CMK (cell line): ENCODE measurements at regions not wholly inside any gene's neighbourhood (a gene's known extent, or its start where the extent isn't known, plus 50 kb on each side); places are given as distances from the start of the nearest gene placed in this dataset.

ENCODE experiments used
- DNase-seq: peaks from one replicate; pipeline ENCODE4 v3.0.0-alpha.2; 2010; ENCODE audit warnings: low read depth

DNA sequence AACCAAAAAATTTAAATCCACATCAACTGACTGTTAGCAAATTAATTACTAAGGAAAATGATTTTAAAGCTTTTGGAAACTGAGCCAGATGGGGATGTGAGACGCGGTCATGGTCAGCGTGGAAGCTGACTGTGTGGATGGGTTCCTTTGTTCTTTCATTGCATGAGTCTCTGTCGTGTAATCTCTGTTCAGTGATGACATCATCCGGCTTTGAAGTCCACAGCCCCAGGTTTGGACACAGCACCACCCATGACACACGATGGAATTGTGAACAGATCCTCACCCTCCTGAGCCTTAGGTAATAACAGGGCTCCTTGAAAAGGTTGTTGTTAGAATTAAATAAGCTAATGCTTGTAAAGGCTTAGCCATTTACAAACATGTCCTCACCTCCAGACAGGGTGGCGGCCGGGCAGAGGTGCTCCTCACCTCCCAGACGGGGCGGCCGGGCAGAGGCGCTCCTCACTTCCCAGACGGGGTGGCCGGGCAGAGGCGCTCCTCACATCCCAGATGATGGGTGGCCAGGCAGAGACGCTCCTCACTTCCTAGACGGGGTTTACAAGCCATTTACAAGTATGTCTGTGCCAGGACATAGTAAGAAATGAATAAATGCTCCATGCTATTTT lies 677.3 kb downstream of the TBC1D22A start:
- DNase-seq: no peak

DNA sequence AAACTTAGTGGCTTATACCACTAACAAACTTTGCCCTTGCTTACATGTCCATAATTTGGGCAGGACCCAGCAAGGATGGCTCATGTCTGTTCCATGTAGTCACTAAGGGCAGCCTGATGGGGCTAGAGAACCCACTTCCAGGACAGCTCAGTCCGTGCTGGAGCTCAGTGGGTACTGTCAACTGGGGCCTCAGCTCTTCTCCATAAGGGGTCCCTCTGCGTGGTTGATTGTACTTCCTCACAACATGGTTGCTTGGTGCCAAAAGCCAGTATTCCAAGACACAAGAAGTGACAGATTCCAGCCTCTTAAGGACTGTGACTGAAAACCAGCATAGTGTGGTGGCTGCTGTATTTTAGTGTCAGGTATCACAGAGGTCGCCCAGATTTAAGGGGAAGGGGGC lies 675.2 kb downstream of the TBC1D22A start:
- DNase-seq: no peak

GRCh38 chr22:47437110-47437509 lies 674.7 kb downstream of the TBC1D22A start:
- no peak for DNase-seq

DNA sequence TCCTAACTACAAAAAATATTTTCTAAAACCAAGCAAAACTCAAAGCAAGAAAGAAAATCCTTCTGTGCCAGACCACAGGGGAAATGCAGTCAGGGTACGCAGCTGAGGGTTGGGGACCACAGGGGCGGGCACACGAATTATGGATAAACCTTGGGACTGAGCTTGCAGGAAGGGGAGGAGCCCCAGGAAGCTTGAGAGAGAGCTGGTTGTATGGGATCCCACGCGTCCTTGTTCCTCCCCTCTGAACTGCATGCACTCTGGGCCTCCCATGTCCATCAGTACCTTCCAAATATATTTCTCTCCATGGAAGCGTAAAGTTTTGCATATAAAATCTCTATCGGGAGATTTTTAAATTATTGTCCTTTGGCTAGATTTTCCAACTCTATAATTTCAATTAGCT lies 673.4 kb downstream of the TBC1D22A start:
- no peak for DNase-seq

GRCh38 chr22:47435204-47435487 lies 672.7 kb downstream of the TBC1D22A start:
- no peak for DNase-seq

DNA sequence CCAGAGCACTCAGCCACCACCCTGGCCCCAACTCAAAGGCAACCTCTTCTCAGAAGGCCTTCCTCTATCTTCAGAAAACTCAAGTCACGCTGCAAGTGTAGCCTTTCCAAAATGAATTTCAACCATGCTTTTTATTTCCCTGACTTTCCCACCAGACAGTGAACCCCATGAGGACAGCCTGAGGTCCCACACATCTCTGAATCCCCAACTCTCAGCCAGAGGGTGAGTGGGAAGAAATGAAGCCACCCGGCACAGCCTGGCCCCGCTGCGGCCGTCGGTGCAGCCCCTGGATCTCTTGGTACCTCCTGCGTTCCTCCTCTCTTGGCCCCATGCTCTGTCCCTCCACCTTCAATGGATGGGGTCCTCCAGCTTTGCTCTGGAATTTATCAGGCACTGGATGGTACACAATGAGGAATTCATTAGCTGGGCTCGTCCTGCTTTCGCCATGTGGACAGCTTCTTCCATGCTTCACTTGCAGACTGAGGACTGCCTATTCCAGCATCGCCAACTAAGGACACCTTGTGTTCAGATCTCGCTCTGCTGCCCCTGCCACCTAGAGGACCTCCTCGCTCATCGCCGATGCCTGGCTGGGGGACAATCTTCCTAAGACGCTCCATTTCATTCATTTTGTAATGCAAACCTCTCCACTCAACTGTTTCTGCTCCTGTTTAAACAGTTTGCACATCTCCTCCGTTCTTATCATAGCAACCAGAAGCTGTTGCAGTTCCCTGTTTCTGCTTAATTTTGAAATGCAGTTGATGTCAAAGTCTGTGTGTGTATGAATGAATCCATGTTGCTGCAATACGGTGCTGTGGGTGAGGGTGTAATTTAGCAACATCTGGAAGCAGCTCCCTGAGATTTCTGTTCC lies 672.1 kb downstream of the TBC1D22A start:
- no peak for DNase-seq

- no peak for DNase-seq
These were observed 671.2 kb downstream of the TBC1D22A start for GRCh38 chr22:47433627-47434026.

GRCh38 chr22:47432683-47433082 lies 670.2 kb downstream of the TBC1D22A start:
- no peak for DNase-seq

GRCh38 chr22:47423861-47424820 lies 661.7 kb downstream of the TBC1D22A start:
- DNase-seq: no peak

- DNase-seq: no peak
These were observed 660.8 kb downstream of the TBC1D22A start for GRCh38 chr22:47423266-47423665.

- DNase-seq: no peak
These were observed 660.3 kb downstream of the TBC1D22A start for GRCh38 chr22:47422736-47423135.

GRCh38 chr22:47421846-47422245 lies 659.4 kb downstream of the TBC1D22A start:
- no peak for DNase-seq

- DNase-seq: no peak
These were observed 657.8 kb downstream of the TBC1D22A start for GRCh38 chr22:47420211-47420610.

GRCh38 chr22:47419239-47419638 lies 656.8 kb downstream of the TBC1D22A start:
- DNase-seq: no peak

DNA sequence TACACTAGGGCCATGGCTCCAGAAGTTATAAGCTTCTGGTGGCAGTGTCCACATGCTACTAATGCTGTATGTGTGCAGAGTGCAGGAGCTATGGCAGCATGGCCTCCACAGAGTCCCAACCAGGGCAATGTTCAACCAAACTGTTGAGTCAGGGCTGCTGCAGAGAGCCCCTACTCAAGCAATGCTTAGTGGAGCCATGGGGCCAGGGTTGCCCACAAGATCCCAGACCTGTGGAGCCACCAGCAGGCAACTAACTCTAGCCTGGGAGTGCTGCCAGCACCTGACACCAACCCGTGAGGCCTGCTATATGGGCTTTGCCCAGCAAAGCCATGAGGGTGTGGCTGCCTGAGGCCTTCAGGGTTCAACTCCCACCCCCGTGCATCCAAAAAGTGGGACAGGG lies 655.2 kb downstream of the TBC1D22A start:
- DNase-seq: no peak

GRCh38 chr22:47411006-47411405 lies 648.6 kb downstream of the TBC1D22A start:
- no peak for DNase-seq

- DNase-seq: no peak
These were observed 647.3 kb downstream of the TBC1D22A start for GRCh38 chr22:47409539-47410275.

GRCh38 chr22:47408409-47408808 lies 646.0 kb downstream of the TBC1D22A start:
- no peak for DNase-seq

- DNase-seq: no peak
These were observed 645.1 kb downstream of the TBC1D22A start for GRCh38 chr22:47407461-47408025.

DNA sequence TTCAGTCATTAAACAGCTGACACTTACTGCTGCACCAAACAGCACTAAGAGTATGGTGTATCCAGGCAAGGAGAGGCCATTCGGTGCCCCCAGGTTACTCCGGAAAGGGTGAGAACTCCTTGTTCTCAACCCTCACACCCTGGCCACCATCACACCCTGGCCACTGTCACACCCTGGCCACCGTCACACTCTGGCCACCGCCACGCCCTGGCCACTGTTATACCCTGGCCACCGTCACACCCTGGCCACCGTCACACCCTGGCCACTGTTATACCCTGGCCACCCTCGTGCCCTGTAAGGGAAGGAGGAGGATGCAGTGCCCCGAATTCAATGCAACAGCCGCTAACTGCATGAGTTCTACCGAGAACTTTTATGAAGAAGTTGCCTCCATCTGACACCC lies 644.4 kb downstream of the TBC1D22A start:
- no peak for DNase-seq

- no peak for DNase-seq
These were observed 643.9 kb downstream of the TBC1D22A start for GRCh38 chr22:47406180-47406834.
